GM23338 (cell line): ENCODE measurements at regions not wholly inside any gene's neighbourhood (a gene's known extent, or its start where the extent isn't known, plus 50 kb on each side); places are given as distances from the start of the nearest gene placed in this dataset.
A peak's percentile ranks its signal among the peaks of the same experiment; 100 is the strongest.

Experiments used
- ATAC-seq: fragments of 200-7000 bp; cut with Tn5 transposase; 3 replicates; pipeline ENCODE4 v1.9.1; 2020
- DNase-seq: peaks from one replicate; pipeline ENCODE4 v3.0.0-alpha.2; 2015; ENCODE audit warnings: low spot score
- H2AFZ ChIP-seq: fragments of 200-600 bp; sonication (generic); 2 replicates; pipeline ENCODE4 v1.8.0; 2016; ENCODE audit warnings: antibody characterized with exemption, mild to moderate bottlenecking, moderate library complexity
- H3F3A ChIP-seq: fragments of 200-600 bp; sonication (generic); replicated peaks from 2 replicates; pipeline ENCODE4 v1.8.0; 2017; ENCODE audit warnings: antibody characterized with exemption, mixed run types, low read depth
- H3K27ac ChIP-seq: fragments of 200-600 bp; sonication (generic); 2 replicates; pipeline ENCODE4 v1.6.1; 2016; ENCODE audit warnings: low read depth
- H3K27me3 ChIP-seq: fragments of 200-600 bp; sonication (generic); 2 replicates; pipeline ENCODE4 v1.8.0; 2016; ENCODE audit warnings: mild to moderate bottlenecking, mixed run types, moderate library complexity; ENCODE audit not compliant: insufficient read depth
- H3K36me3 ChIP-seq: fragments of 200-600 bp; sonication (generic); 2 replicates; pipeline ENCODE4 v1.8.0; 2016; ENCODE audit warnings: mild to moderate bottlenecking; ENCODE audit not compliant: insufficient read depth
- H3K4me1 ChIP-seq: fragments of 200-600 bp; sonication (generic); 2 replicates; pipeline ENCODE4 v1.8.0; 2016; ENCODE audit warnings: mild to moderate bottlenecking, moderate library complexity; ENCODE audit not compliant: insufficient read depth
- H3K4me2 ChIP-seq: fragments of 200-600 bp; sonication (generic); 2 replicates; pipeline ENCODE4 v1.7.1; 2017; ENCODE audit warnings: mixed run types
- H3K4me3 ChIP-seq: fragments of 200-600 bp; sonication (generic); 2 replicates; pipeline ENCODE4 v1.6.1; 2016; ENCODE audit warnings: mixed run types
- H3K79me2 ChIP-seq: fragments of 200-600 bp; sonication (generic); replicated peaks from 2 replicates; pipeline ENCODE4 v1.8.0; 2017; ENCODE audit warnings: mild to moderate bottlenecking; ENCODE audit not compliant: insufficient read depth
- H3K9me2 ChIP-seq: fragments of 200-600 bp; sonication (generic); 2 replicates; pipeline ENCODE4 v1.8.0; 2017; ENCODE audit not compliant: insufficient read depth
- H4K20me1 ChIP-seq: fragments of 200-600 bp; sonication (generic); replicated peaks from 2 replicates; pipeline ENCODE4 v1.8.0; 2017; ENCODE audit warnings: mild to moderate bottlenecking; ENCODE audit not compliant: insufficient read depth
- H3K27ac Mint-ChIP-seq: 2 replicates; pipeline ENCODE4 v1.8.0; 2020; ENCODE audit warnings: inconsistent platforms, mild to moderate bottlenecking, moderate library complexity, mixed read lengths
- H3K27me3 Mint-ChIP-seq: 3 replicates; pipeline ENCODE4 v1.8.0; 2022; ENCODE audit warnings: low read depth, mild to moderate bottlenecking, moderate library complexity, mixed read lengths, inconsistent platforms; ENCODE audit not compliant: insufficient read depth, poor library complexity
- H3K36me3 Mint-ChIP-seq: 3 replicates; pipeline ENCODE4 v1.8.0; 2021; ENCODE audit warnings: low read depth, mild to moderate bottlenecking, inconsistent platforms, moderate library complexity, mixed read lengths
- H3K4me1 Mint-ChIP-seq: 3 replicates; pipeline ENCODE4 v1.8.0; 2020; ENCODE audit warnings: mild to moderate bottlenecking, inconsistent platforms, mixed read lengths
- H3K4me3 Mint-ChIP-seq: 3 replicates; pipeline ENCODE4 v1.8.0; 2021; ENCODE audit warnings: moderate library complexity, mild to moderate bottlenecking, inconsistent platforms, mixed read lengths
- H3K9me3 Mint-ChIP-seq: 3 replicates; pipeline ENCODE4 v1.8.0; 2020; ENCODE audit warnings: moderate library complexity, mild to moderate bottlenecking, inconsistent platforms, mixed read lengths
- CREB1 ChIP-seq: fragments of 250-450 bp; sonication (Bioruptor Pico); IDR thresholded peaks from 2 replicates; pipeline ENCODE4 v1.5.0; 2020; ENCODE audit warnings: low read depth, mild to moderate bottlenecking, moderate library complexity
- ETS1 ChIP-seq: IDR thresholded peaks from 2 replicates; pipeline ENCODE4 v1.6.1; 2016; ENCODE audit warnings: antibody characterized with exemption
- EZH2 ChIP-seq: fragments of 200-600 bp; sonication (generic); IDR thresholded peaks from one replicate; pipeline ENCODE4 v1.8.0; 2017; ENCODE audit warnings: antibody characterized with exemption, mild to moderate bottlenecking, low read depth; ENCODE audit not compliant: unreplicated experiment
- EZH2phosphoT487 ChIP-seq: fragments of 200-600 bp; sonication (generic); IDR thresholded peaks from one replicate; pipeline ENCODE4 v1.8.1; 2018; ENCODE audit warnings: antibody characterized with exemption; ENCODE audit not compliant: unreplicated experiment
- NANOG ChIP-seq: IDR thresholded peaks from 2 replicates; pipeline ENCODE4 v1.6.1; 2016; ENCODE audit warnings: antibody characterized with exemption, borderline replicate concordance
- POLR2AphosphoS5 ChIP-seq: IDR thresholded peaks from 2 replicates; pipeline ENCODE4 v1.6.1; 2016; ENCODE audit warnings: antibody characterized with exemption, low read depth
- ZNF331 ChIP-seq: fragments of 250-450 bp; sonication (Bioruptor Pico); IDR thresholded peaks from 2 replicates; pipeline ENCODE4 v1.5.0; 2020; ENCODE audit warnings: low read depth, mild to moderate bottlenecking, moderate library complexity
- ZNF462 ChIP-seq: fragments of 250-450 bp; sonication (Bioruptor Pico); IDR thresholded peaks from 2 replicates; pipeline ENCODE4 v1.5.0; 2020; ENCODE audit warnings: mild to moderate bottlenecking, moderate library complexity

GRCh38 chr2:80926168-80926567, 621.6 kb upstream of the LRRTM1 start (continued):
- TF ChIP-seq ZNF462 (CRISPR knock-in tag) (no peak), CREB1 (CRISPR knock-in tag) (no peak)

GRCh38 chr2:80896576-80896975, 592.0 kb upstream of the LRRTM1 start:
- Mint-ChIP-seq H3K27ac (no peak overlapping the region), H3K4me1 (peaks cover 5% of the 10 kb centered on the region; the same call in 2 of the 3 replicates), H3K27me3 (peaks cover 2% of the 10 kb centered on the region), H3K4me3 (no peak overlapping the region), H3K9me3 (no peaks in the 10 kb centered on the region), H3K36me3 (no peaks in the 10 kb centered on the region)
- no peaks in the 10 kb centered on the region for H3K36me3 ChIP-seq
- H3K27me3 ChIP-seq, result no peaks in the 10 kb centered on the region
- H3K4me2 ChIP-seq, result no peak overlapping the region
- no peak overlapping the region for H3K4me3 ChIP-seq
- no peaks in the 10 kb centered on the region for H3F3A ChIP-seq
- H3K79me2 ChIP-seq, result no peaks in the 10 kb centered on the region
- H3K9me2 ChIP-seq, result 0 out of 2 replicates have a peak, but pooled peaks cover 8% of the 10 kb centered on the region
- ATAC-seq (peak; percentile 67; the same call in 2 of the 3 replicates), DNase-seq (peak; percentile 14)
- H4K20me1 ChIP-seq, result no peaks in the 10 kb centered on the region
- H2AFZ ChIP-seq, result no peak overlapping the region
- no peak overlapping the region for H3K27ac ChIP-seq
- no peaks in the 10 kb centered on the region for H3K4me1 ChIP-seq
- TF ChIP-seq NANOG (no peak), ZNF462 (CRISPR knock-in tag) (no peak), ETS1 (no peak), EZH2 (no peak), POLR2AphosphoS5 (no peak), ZNF331 (CRISPR knock-in tag) (no peak), EZH2phosphoT487 (no peak), CREB1 (CRISPR knock-in tag) (no peak)
